ENCODE measurements at regions not wholly inside any gene's neighbourhood (a gene's known extent, or its start where the extent isn't known, plus 50 kb on each side); places are given as distances from the start of the nearest gene placed in this dataset.

DNA sequence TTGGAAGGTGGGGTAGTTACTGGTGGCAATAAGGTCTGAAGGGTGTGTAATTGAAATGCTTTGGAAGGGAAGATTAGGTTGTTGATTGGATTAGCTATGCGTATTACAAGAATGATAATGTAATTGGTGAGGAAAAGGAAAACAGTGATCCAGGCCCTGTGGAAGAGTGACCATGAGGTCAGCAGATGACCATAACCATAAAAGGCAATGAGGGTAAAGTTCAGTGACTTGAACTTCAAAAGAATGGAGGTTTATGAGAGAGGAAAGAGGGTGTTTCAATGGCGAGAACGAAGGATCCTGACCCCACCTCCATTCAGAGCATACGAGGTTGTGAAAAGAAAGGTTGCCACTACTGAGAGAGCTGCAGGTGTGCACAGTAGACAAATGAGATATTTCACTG, 439.7 kb downstream of the CCSER2 start:
- no peak overlapping the region for H2AK5ac ChIP-seq (ENCODE audit: insufficient read length, low read length)
- H3K4me3 Mint-ChIP-seq, result no peak overlapping the region
- no peak overlapping the region for H3K27ac Mint-ChIP-seq
- H3K18ac ChIP-seq (ENCODE audit: insufficient read length, low read depth, low read length), result no peak overlapping the region
- H3K4ac ChIP-seq (ENCODE audit: low read depth, low read length), result no peak overlapping the region
- H3K23me2 ChIP-seq (ENCODE audit: insufficient read length, low read depth, low read length, poor library complexity, severe bottlenecking), result no peaks in the 10 kb centered on the region
- DNase-seq, result no peak
- no peaks in the 10 kb centered on the region for H3K27me3 ChIP-seq (ENCODE audit: insufficient read depth, low read length)
- H2AFZ ChIP-seq (ENCODE audit: low read length), result no peak overlapping the region
- H3K27ac ChIP-seq (ENCODE audit: insufficient read length, low read depth, low read length), result no peak overlapping the region
- 0 out of 4 replicates have a peak, but pooled peaks cover 0 to 2% of the 10 kb centered on the region in 2 experiments for H3K4me1 Mint-ChIP-seq
- H3K56ac ChIP-seq (ENCODE audit: insufficient read length, low read depth, low read length), result no peak overlapping the region
- no peaks in the 10 kb centered on the region for H3K9me3 Mint-ChIP-seq
- no peak overlapping the region for H3K4me2 ChIP-seq (ENCODE audit: insufficient read depth, insufficient read length, low read length)
- no peaks in the 10 kb centered on the region for H3K79me2 ChIP-seq (ENCODE audit: insufficient read depth, low read length)
- H3K36me3 Mint-ChIP-seq (ENCODE audit: insufficient read depth in 1 of 3, low read depth in 3 of 3), result no peaks in the 10 kb centered on the region; a peak in 1 of 7 replicates
- WGBS (ENCODE audit: extremely low coverage, insufficient read length, low lambda C conversion rate), result 100% methylated on average over 1 of the region's 4 CpGs
- peaks cover 3% of the 10 kb centered on the region for H3K27me3 Mint-ChIP-seq (ENCODE audit: low read depth)
- H3K79me1 ChIP-seq (ENCODE audit: insufficient read depth, low read depth, low read length, poor library complexity, severe bottlenecking), result no peaks in the 10 kb centered on the region
- H3K9ac ChIP-seq (ENCODE audit: extremely low read depth, insufficient read length, low read length), result no peak overlapping the region
- no peak overlapping the region for H2BK15ac ChIP-seq (ENCODE audit: low read depth, low read length)
- H4K5ac ChIP-seq (ENCODE audit: insufficient read length, low read depth, low read length), result no peak overlapping the region
- TF ChIP-seq, protein P1, sequence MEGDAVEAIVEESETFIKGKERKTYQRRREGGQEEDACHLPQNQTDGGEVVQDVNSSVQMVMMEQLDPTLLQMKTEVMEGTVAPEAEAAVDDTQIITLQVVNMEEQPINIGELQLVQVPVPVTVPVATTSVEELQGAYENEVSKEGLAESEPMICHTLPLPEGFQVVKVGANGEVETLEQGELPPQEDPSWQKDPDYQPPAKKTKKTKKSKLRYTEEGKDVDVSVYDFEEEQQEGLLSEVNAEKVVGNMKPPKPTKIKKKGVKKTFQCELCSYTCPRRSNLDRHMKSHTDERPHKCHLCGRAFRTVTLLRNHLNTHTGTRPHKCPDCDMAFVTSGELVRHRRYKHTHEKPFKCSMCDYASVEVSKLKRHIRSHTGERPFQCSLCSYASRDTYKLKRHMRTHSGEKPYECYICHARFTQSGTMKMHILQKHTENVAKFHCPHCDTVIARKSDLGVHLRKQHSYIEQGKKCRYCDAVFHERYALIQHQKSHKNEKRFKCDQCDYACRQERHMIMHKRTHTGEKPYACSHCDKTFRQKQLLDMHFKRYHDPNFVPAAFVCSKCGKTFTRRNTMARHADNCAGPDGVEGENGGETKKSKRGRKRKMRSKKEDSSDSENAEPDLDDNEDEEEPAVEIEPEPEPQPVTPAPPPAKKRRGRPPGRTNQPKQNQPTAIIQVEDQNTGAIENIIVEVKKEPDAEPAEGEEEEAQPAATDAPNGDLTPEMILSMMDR (conservative IDR thresholded peaks at IDR 0.05), result no peak
- H4K91ac ChIP-seq (ENCODE audit: insufficient read length, low read depth, low read length), result no peak overlapping the region
- no peak overlapping the region for H3T11ph ChIP-seq (ENCODE audit: low read length)
- H3K14ac ChIP-seq (ENCODE audit: insufficient read depth, low read length), result no peak overlapping the region
- no peak overlapping the region for H2BK5ac ChIP-seq (ENCODE audit: insufficient read length, low read length)
- no peak overlapping the region for H2BK12ac ChIP-seq (ENCODE audit: insufficient read length, low read depth, low read length)
- H2BK120ac ChIP-seq (ENCODE audit: low read depth, low read length, poor library complexity, severe bottlenecking), result no peak overlapping the region
- no peak overlapping the region for H3K23ac ChIP-seq (ENCODE audit: insufficient read length, low read depth, low read length)
- no peaks in the 10 kb centered on the region for H3K9me3 ChIP-seq (ENCODE audit: control insufficient read depth, low read depth, low read length)
- H3K4me1 ChIP-seq (ENCODE audit: insufficient read depth, low read length), result no peaks in the 10 kb centered on the region
- no peak overlapping the region for H4K8ac ChIP-seq (replicated peaks; ENCODE audit: insufficient read length, low read depth, low read length)
- H2BK20ac ChIP-seq (ENCODE audit: low read depth, low read length, poor library complexity, severe bottlenecking), result no peak overlapping the region
- no peaks in the 10 kb centered on the region for H4K20me1 ChIP-seq (ENCODE audit: control insufficient read depth, insufficient read depth, insufficient read length)

Data from H9 (cell line).